NCI-H2107 treated with DMSO at 0.1 percent for 48 hours (cell line): ENCODE measurements at regions not wholly inside any gene's neighbourhood (a gene's known extent, or its start where the extent isn't known, plus 50 kb on each side); places are given as distances from the start of the nearest gene placed in this dataset.
A peak's percentile ranks its signal among the peaks of the same experiment; 100 is the strongest.
"Not testable (repeated sequence)": the region's sequence is repeated elsewhere in the genome, so short reads cannot be mapped to it uniquely, and the experiment has no call there.

Experiments
- DNase-seq: peaks from one replicate; lab custom pipeline; 2025; ENCODE audit not compliant: unreplicated experiment; lab: John Stamatoyannopoulos, UW

DNA sequence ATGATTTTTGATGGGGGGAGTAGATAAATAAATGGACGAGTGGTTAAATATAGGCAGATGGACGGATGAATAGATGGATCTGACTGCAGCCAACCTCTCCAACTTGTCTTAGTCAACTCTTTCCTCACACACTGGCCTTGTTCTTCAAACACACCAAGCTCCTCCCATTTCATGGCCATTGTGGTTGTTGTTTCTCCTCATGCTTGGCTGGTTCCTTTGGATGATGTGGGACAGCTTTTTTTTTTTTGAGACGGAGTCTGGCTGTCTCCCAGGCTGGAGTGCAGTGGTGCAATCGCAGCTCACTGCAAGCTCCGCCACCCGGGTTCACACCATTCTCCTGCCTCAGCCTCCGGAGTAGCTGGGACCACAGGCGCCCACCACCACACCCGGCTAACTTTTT is 155.2 kb downstream of the ZNF281 start:
- DNase-seq = not testable (repeated sequence)

DNA sequence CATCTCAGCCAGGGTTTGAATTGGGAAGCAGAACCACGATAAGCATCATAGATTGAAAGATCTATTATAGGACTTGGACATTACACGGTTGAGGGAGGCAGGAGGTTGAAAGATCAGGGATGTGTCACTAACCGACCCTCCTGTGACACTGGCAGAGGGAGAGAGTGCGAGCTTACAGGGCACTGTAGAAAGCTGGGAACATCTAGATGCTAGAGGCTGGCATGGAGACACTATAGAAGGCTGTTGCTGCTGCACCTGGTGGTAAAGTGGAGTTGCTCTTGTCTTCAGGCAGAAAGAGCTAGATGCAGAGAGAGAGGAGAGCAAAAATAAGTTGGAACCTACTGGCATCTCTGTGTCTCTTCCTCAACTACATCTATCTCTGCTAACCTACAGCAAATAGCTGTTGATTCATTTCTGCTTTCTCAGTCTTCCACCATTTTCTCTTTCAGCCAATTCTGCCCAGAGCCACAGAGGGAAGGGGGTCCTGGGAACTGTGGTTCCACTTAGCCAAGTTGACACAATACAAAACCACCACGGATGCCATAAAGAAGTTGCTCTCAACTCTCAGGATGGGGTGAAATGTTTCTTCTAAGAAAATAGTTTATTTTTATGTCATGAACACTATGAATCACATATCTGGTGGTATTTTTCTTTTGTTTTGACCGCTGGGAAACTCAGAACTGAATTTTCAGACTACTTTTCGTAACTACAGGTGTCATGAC is 155.9 kb downstream of the ZNF281 start:
- DNase-seq = no peak

DNA sequence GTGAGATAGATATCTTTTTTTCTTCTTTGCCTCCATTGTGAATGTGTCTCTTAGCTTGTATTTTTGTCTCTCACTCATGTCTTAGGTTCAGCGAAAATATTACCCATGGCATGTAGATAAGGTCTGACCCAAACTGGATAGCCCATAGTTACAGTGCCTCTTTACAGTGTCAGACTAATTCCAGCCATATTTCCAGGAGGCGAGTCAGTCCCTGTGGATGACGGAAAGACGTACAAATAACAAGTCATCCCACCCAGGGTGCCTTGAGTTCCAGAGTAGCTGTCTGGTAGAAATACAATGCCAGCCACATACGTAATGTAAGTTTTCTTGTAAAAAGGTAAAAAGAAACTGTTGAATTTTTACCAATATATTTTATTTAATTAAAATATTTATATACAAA is 157.3 kb downstream of the ZNF281 start:
- DNase-seq = no peak

DNA sequence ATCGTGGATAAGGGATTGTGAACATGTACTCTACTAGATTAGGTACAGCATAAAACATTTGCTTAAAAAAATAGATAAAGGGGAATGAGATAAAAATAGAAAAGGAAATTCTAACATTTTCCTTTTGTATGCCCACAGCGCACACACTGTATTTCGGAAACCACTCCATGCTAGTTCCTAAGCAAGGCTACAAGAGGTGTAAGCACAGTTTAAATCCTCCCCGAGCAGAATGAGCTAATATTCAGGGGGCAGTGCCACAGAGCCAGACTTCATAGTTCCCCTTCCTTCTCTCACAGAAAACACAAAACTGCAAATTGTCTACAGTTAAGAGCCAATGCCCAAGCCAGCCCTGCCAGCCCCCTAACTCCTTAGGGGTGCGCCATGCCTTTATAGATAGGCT is 159.4 kb downstream of the ZNF281 start:
- no peak for DNase-seq

DNA sequence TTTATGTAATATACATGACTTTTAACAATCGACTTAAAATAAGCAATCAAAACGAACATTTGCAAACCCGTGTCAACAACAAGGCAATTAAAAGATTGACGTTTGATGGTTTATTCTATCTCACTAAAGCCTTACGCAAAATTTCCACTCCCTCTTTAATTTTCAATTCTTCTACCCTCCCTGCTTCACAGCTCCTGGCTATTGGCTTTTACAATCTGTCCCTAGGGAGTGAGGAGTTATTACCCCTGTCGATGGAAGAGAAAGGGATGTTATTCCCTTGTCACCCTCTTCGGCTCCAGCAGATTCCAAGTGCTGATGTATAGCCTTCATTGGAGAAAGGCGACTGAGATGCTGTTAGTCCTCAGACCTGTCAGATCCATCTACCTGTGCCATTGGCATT is 161.3 kb downstream of the ZNF281 start:
- no peak for DNase-seq

DNA sequence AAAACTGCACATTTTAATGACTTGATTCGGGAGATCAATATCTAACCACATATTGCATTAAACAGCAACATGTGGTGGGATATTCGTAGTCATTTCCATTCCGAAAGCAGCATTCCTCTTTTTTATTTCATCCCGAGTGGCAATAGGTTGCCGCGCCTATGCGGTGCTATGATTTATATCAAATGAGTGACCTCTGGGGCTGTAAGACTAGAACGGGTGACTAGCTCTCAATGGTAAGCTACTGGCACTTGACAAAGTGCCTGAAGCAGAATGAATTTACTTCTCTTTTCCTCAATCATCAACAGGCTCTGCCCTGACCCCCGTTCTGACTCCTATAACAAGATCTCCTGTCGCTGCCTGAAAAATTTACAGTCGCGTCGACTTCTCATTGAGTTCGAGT is 162.3 kb downstream of the ZNF281 start:
- DNase-seq = no peak

DNA sequence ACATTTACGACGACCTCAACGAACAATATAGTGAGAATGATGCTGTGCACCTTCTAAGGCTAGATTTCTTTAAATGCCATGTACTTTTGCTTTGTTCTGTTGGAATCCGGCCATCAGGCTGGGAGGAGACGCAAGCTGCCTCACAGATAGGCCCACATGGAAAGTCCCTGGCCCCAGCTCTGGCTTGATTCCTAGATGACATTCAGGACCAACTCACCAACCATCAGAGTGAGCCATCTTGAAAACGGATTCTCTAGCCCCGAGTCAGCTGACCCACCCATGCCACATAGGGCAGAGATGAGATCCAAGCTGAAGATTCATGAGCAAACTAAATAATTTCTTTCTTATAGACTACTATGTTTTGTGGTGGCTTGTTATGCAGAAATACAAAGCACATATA is 164.4 kb downstream of the ZNF281 start:
- no peak for DNase-seq

DNA sequence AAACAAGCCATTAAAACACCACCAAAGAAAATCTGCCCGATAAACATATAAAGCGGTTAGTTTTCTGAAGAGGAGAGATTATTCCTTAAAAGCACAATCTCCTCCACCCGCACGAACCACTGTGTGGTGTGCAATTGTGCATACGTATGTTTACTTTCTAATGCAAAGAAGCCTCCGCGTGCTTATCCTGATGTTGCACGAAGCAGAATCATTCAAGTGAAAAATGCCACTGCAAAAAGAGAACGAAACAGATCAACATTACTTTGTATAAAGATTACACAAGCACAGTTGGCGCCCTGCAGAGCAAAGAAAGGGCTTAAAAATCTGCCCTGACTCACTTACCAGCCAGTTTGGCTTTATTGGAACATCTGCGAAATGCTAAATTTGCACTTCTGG is 166.8 kb downstream of the ZNF281 start:
- peak; percentile 88 for DNase-seq

DNA sequence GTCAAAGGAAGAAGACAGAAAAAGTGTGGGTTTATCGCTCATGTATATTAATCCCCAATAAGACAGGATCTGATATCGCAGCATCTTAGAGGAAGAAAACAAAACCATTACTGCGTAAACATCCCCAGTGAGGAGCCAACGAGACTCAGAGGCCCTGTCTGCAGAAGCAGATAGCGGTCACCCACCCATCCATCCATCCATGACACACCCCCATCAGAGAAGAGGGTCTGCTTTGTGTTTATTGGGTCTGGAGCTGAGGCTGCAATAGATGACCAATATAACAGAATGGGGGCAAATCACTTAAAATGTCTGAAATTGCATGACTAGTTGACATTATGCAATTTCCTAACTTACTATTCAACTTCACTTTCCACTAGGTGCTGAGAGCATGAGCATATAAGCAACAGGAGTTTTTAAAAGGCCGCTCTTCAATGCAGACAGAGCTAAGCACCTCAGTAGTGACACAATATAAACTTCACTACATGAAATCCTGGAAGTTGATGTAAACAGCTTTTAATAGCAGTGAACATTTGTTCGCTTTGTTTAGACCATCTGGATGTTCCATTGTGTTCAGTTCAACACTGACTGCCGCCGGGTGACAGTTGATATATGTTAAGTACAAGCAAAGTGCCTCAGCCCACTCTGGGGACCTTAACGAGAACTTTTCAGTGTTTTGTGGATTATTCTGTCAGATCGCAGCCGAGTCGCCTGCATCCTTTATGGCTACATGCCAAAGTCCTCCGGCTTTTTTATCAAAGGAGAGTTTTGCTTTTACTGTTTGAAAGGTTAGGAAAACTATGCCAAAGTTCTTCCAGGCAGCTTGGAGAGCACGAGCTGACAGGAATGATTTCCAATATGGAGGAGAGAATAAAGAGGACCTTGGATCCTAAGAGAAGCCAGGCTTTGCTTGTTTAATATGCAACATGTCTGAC is 167.5 kb downstream of the ZNF281 start:
- peak; percentile 93 for DNase-seq

DNA sequence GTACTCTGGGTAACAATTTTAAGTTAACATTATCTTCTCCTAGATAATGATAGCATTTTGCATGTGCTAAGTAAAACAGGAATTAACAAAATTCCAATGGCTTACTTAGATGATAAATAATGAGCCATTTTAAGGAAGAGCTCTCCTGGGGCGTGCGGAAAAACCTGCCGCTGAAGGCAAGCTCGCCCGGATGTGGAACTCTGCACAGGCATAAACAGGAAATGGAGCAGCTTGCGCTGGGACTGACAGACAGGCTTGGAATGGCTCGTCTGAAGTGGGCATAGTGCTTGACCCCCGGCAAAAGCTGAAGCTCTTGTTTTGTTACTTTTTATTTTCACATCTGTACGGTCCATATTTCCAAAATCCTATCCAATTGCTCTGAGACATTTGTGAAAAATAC is 169.2 kb downstream of the ZNF281 start:
- no peak for DNase-seq

DNA sequence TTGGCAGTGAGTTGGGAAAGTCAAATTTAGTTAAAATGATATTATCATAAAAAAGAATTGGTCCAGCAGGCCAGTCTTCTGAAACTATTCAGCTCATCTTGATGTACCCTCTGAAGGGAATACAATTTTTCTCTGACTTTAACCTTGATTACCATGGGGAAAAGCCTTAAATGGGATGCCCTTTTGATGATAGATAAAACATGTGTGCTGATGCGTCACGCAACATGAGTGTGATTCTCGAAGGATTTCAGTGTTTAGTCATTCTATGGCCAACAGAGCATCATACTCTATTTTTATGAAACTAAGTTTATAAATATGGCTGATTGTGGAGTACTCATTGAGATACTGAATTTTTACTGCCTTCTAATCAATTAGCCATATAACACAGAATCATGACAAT is 171.5 kb downstream of the ZNF281 start:
- DNase-seq = no peak

DNA sequence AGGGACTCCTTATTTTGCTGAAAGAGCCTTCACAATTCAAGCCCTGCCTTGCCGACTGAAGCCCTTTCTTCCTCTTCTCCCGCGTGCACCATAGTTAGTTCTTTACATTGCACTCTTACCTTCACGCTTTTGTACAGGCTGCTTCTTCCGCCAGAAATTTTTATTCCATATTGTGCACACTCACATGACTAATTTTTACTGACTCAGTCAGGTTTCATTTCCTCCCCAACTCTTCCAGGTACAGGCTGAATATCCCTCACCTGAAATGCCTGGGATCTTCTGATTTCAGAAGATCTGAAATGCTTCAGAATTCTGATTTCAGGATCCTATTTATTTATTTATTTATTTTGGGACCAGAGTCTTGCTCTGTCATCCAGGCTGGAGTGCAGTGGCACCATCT is 172.8 kb downstream of the ZNF281 start:
- DNase-seq = no peak

DNA sequence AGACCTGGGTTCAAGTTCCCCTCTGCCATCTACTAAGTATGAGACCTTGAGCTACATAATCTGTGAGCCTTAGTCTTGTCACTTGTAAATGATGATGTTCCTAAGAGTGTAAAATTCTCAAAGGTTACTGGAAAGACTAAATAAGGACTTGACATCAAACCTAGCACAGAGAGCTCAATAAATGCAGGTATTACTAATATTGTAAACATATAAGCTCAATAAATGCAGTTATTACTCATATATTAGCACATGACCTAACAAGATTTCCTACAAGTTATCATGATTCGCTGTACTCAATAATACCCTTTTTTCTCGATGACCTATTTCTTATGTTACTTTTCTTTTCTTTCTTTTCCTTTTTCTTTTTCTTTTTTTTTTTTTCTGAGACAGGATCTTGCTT is 174.9 kb downstream of the ZNF281 start:
- no peak for DNase-seq

DNA sequence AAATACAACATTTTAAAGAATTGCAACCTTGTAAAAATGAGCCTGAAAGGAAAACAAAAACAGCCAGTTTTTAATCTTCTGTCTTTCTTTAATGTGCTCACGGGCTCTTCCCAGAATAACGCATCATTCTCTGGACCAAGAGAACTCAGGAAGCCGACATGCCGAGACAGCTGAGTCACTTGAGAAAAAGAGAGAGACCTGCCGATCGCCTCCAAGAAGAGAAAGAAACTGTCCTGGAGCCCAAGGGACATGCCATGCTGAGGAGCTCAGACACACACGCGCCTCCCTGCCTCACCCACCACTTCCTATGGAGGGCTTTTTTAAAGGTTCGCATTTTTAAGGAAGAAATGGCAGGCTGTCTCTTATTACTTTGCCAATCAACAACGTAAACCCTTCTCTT is 176.4 kb downstream of the ZNF281 start:
- DNase-seq = no peak

DNA sequence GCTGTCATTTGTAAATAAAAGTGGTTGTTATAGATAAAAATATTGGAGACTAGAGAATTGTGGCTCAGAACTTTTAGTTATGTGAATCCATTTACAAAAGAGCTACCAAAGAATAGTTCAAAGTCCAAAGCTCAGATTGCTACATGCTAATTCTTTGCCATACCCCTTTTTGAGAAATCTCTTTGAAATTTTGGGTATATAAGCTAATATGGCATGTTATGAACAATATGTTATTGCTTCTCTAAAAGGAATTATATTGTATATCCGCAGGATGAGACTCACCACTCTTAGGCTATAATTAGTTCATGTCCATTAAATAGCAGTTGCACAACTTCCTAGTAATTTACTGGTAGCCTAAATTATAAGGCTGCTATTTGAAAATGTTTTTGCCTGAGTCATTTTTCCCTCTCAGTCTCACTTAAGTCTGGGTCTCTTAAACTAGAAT is 178.0 kb downstream of the ZNF281 start:
- DNase-seq = no peak

DNA sequence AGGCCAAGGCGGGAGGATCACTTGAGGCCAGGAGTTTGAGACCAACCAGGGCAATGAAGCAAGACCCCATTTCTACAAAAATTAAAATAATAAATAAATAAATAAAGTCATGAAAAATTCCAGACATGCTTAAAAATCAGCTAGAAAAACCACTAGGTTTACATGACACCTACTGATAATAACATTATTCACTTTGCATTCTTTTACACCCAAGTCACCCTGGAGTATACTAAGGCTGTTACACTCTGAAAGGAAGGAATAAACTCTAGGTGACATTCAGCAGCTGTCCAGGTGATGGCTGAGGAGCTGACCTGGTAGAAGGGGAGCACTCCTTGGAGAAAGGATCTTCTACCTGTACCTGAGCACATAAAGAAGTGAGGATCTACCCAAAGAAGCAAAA is 179.2 kb downstream of the ZNF281 start:
- DNase-seq = no peak

DNA sequence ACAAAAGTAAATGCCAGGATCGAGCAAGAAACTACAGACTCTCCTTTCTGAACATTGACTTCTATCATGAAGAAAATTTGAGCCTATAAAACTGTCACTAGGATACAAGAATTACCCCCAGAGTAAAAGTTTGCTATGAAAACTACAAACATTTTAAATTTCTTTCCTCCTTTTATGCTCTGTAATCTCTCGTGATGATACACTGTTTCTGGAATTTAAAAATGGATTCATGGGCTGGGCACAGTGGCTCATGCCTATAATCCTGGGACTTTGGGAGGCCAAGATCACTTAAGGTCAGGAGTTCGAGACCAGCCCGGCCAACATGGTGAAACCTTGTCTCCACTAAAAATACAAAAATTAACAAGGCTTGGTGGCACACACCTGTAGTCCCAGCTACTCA is 181.3 kb downstream of the ZNF281 start:
- no peak for DNase-seq

DNA sequence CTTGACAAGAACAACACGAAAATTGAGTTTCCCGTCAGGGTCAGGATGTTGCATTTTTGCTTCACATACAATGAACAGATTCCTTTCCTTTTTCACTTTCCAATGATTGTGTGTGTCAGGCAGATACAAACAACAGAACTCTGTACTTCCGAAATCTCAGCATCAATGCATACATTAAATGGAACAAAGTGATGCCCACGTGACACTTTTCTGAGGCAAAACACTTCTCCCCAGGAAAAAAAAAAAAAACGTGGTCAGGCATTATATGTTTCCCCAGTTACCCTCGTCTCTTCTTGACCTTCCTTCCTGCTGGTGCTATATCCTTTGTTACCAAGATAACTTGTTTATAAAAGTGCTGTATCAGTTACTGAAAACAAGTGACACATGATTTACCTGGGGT is 181.8 kb downstream of the ZNF281 start:
- DNase-seq = no peak
